HG02642 (cell line): ENCODE measurements at regions not wholly inside any gene's neighbourhood (a gene's known extent, or its start where the extent isn't known, plus 50 kb on each side); places are given as distances from the start of the nearest gene placed in this dataset.

Experiments used
- ATAC-seq: cut with Tn5 transposase; IDR thresholded peaks from one replicate; pipeline ENCODE4 v1.9.1; 2021; ENCODE audit warnings: mild to moderate bottlenecking; ENCODE audit not compliant: unreplicated experiment, poor library complexity

DNA sequence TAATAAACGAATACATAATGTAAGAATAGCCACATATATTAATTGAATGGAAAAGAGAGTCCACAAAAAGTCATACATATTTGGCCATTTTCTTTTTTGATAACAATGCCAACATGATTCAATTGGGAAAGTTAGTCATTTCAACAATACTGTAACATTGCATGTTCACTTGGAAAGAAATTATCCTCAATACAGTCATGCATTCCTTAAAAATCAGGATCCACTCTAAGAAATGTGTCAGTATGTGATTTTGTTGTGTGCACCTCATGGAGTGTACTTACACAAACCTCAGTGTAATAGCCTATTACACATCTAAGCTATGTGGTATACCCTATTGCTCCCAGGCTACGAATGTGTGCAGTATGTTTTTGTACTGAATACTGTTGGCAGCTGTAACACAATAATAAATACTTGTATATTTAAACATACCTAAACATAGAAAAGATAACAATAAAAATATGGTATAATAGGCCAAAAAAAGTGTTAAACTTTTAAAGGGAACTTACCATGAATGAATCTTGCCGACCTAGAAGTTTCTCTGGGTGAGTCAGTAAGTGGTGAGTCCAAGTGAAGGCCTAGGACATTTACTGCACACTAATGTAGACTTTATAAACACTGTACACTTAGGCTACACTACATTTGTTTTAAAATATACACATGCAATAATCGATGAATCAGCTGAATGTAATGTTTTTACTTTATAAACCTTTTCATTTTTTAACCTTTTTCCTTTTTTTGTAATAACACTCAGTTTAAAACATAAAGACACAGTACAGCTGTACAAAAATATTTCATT lies 806.8 kb downstream of the PCDH18 start:
- ATAC-seq = no peak

DNA sequence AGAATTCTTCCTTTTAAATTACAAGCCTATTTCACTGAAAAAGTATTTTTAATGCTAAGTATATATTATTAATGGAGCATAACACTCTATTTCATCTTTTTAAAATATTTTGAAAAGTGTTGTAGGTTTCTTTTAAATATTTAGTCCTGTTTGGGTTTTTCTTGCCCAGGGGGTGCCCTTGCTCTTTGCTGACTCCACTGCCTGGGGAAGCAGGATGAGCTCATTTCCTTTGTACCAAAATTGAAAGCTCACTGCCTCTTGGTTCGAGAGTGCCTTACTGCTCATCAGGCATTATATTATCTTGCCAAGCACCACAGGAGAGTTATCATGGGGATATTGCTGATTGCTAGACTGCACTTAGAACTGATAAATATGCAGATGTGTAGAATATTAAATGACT lies 819.2 kb downstream of the PCDH18 start:
- ATAC-seq = no peak

DNA sequence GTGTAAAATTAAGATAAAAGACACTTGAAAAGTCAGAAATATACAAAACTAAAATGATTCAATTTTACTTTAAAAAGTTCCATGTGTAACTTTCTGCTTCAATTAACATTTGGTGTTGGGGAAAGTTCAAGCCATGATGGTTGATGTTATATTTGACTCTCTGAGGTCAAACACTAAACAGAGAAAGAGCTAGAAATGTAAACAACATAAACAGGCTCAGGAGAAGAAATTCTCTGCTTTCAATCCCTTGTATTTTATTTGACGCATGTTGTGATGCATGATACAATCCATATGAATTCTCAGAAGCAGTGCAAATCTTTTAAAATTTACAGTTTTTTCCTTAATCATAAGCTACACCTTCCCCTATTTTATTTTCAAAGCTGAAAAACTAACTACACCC lies 822.4 kb downstream of the PCDH18 start:
- ATAC-seq = no peak

DNA sequence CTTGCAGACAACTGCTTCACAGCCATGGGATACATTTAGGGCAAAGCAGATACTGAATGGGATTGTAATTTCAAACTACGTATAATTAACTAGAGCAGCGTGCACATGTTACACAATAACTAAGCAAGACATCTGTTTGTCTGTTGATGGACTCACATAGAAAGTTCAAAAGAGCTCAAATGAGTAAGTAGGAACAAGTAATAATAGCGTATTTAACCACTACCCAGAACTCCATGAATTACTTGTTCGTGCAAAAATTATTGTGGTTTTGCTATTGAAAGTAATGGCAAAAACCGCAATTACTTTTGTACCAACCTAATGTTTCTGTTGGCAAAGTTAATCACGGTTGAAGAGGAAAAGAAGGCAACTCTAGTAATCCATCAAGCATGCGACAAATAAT lies 825.4 kb downstream of the PCDH18 start:
- ATAC-seq = no peak

DNA sequence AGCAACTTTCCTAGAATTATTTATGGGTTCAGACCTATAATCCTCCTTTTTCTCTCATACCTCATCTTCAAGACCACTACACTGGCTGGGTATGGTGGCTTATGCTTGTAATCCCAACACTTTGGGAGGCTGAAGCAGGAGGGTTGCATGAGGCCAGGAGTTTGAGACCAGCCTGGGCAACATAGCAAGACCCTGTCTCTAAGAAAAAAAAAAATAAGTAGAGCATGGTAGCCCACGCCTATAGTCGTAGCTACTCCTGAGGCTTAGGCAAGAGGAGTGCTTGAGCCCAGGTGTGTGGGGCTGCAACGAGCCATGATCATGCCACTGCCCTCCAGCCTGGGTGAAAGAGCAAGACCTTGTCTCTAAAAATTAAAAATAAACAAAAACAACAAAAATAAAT lies 832.4 kb downstream of the PCDH18 start:
- ATAC-seq = no peak

DNA sequence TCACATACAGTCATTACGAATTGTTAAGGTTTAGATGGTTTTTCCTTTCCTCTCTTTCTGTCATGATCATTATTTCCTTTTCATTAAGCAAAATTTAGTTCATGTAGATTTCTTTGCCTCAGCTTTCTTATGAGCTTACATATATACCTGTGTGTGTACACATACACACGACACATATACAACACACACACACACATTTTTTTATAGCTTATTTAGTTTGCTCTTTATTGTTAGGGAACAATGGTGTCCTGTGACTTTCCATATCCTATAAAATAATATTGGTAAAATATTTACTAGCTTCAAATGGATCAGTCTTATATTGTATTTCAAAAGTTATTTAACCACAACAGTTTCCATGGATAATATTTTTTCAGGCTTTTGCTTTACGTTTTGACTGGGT lies 840.7 kb downstream of the PCDH18 start:
- no peak for ATAC-seq

DNA sequence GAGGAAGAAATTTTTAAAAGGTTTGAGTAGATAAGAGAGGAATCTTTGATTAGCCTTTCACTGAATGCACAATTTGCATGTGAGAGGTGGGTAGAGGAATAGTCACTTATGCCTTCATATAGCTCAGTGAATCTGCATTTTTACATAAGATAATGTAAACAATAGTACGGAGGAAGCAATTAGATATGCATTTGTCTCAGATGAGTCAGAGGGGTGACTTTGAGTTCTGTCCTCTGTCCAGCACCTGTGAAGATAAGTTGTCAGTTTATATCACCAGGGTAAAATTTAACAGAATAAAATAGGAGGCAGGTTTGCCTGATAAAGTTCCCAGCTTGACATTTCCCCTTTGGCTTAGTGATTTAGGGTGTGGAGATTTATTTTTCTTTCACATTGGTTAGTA lies 841.9 kb downstream of the PCDH18 start:
- ATAC-seq = no peak

DNA sequence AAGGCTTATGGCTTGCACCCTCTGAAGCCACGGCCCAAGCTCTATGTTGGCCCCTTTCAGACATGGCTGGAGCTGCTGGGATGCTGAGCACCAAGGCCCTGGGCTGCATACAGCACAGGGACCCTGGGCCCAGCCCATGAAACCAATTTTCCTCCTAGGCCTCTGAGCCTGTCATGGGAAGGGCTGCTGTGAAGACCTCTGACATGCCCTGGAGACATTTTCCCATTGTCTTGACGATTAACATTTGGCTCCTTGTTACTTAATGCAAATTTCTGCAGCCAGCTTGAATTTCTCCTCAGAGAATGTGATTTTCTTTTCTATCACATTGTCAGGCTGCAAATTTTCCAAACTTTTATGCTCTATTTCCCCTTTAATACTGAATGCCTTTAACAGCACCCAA lies 844.7 kb downstream of the PCDH18 start:
- no peak for ATAC-seq

DNA sequence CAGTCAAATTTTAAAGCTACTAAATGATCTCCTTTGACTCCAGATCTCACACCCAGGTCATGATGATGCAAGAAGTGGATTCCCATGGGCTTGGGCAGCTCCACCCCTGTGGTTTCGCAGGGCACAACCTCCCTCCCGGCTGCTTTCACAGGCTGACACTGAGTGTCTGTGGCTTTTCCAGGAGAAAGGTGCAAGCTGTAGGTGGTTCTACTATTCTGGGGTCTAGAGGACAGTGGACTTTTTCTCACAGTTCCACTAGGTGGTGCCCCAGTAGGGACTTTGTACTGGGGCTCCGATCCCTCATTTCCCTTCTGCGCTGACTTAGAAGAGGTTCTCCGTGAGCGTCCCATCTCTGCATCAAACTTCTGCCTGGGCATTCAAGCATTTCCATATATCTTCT lies 845.2 kb downstream of the PCDH18 start:
- ATAC-seq = no peak

DNA sequence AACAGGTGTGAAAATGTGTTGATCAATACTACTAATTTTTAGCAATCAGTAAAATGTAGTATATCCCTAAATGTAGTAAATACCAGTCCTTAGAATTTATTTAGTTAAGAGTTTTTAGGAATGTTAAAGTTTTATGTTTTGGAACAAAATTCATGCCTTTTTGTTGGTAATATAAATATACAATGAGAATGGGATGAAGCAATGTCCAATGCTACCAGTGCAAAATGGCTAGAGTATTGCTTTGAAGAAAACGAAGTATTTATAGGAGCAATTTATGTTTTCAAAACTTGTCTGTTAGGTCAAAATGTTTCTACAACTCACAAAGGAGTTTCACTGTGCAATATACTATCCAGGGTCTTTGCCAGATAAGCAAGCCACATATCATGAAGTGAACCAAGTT lies 851.5 kb downstream of the PCDH18 start:
- no peak for ATAC-seq

DNA sequence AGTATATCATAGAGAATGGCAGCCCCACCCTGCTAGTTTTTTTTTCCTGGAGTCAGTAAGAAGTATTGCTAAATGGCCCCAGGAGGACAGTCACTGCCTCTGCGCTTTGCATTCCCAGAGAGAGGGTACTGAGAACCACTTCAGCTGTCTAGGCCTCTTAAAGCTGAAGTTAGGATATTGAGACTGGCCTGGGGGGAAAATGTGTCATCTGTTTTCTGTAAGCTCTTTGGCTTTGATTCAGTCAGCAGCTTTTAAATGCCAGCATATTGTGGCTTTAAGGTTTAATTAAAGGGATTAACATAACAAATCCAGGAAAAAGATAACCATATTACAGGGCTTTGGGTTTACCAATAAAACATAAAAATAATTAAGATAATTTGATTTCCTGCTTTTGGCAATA lies 852.0 kb downstream of the PCDH18 start:
- ATAC-seq = no peak

DNA sequence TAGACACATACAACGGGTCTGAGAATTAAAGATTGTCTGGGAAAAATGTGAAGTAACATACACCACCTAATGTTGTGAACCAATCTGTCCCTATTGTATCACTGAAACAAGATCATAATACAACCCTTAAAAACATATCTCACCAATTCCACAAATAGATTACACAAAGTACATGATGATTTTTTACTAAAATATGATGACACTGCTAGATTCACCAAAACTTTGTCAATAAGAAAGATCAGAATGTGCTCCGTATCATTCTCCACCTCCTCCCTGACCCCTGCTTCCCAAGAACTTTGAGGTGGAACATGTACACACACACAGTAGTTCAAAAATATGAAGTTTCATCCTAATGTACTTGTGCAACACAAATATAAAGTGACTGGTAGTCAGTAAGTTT lies 862.0 kb downstream of the PCDH18 start:
- ATAC-seq = no peak

DNA sequence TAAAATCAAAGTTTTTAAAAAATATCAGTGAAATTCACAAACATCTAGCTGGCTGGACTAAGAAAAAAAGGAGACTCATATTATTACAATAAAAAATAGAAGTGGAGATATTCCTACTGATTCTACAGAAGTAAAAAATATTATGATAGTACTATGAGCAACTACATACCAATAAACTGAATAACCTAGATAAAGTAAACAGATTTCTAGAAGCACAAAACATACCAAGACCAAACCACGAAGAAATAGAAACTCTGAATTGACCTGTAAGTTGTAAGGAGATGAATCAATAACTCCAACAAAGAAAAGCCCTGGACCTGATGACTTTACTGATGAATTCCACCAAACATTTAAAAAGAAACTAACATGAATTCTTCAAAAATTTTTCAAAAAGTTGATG lies 867.3 kb downstream of the PCDH18 start:
- no peak for ATAC-seq

DNA sequence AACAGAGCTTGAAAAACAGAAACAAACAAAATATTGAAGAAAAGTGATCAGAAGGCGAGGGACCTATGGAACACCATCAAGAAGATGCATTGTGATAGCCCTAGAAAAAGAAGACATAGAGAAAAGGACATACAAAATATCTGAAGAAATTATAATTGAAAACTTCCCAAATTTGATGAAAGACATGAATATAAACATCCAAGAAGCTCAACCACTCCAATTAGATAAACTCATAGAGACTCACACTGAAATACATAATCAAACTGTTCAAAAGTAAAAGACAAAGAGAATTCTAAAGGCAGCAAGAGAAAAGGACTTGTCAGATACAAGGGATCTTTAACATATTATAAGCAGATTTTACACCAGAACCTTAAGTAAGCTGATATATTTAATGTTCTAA lies 869.8 kb downstream of the PCDH18 start:
- no peak for ATAC-seq

DNA sequence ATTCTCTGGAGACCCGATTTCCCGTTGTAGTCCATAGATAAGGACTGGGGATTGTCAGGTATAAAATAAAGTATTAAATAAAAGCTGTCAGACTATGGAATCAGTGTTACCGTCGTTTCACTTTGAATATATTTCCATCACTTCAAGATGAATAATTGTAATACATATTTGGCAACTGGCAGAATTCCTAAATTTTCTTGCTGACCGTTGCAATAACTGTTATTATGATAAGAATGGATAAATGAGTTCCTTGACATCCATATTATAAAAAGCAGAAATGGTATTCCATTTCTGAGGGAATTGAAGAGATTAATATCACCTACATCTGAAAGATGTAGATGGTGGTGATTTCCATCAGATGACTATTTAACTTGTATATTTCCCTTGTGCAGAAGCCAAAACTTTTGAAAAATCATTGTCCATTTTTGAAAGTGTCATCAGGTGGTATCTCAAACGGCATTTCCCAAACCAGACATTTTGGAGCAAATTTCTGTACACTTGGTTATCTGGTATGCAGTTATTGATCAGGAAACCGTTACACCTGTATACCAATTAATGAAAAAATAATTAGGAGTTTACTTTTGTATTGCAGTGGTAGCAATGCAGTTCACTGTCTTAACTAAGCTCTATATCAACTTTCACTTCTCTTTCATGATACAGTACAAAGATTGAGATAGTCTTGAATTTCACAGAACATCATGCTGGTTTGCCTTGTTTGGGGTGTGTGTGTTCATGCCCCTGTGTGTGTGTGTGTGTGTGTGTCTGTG lies 878.5 kb downstream of the PCDH18 start:
- no peak for ATAC-seq

DNA sequence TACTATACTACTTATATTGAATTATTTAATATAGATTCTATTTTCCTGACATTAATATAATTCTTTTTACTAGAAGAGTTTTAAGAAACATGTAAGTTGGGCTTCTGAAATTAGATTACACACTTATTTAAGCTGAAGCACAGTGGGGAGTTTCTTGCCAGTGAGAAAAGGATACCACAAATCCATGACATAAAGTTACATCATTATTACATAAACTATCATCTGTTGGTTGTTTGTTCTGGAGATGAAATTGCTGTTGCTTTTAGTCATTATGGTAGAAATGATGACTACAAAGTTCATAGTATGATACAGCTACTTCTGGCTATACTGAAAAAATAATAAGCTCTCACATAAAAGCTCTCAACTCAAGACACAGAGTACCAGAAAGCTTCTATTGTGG lies 880.4 kb downstream of the PCDH18 start:
- ATAC-seq = no peak

DNA sequence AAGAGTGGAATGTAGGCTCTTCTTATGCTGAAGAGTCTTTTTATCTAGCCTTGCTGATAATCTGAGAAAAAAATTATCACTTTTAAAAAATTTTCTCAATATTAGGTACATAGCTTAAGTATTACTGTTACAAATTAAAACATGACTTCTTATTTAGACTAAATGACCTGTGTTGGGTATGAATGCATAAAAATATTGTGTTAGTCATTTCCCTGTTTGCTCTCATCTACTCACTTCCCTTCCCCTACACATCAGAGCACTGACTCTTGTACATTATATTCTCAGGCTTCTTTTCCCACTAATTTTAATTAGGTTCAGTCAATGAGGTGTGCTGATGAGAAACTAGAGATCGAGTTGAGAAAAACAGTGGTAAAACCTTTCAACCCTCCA lies 881.0 kb downstream of the PCDH18 start:
- no peak for ATAC-seq

DNA sequence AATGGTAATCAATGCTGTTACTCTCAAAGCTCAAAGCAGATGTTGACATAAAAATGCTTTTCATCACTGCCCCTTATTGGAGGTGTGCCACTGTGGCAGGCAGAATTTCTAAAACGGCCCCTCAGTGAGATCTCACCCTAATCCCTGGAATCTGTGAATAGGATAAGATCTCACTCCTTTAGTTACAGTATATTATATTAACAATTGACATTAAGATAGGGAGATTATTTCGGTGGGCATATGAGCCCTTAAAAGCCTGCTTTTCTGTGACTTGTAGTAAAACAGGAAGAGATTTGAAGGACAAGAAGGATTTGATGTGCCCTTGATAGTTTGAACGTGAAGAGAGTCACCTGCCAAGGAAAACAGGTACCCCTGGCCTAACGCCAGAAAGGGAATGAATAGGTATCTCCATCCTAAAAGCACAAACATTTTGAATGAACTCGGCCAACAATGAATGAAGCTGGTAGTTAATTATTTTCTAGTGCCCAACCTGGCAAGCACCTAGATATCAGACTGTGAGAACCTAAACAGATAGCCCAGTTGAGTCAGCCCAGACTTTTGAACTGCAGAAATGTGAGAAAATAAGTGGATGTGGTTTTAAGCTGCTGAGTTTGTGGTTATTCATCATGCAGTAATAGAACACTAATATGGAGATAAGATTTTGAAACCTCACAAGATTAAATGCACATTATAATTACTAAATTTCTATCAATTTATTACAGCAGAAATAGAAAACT lies 881.6 kb downstream of the PCDH18 start:
- ATAC-seq = peak; percentile 51

DNA sequence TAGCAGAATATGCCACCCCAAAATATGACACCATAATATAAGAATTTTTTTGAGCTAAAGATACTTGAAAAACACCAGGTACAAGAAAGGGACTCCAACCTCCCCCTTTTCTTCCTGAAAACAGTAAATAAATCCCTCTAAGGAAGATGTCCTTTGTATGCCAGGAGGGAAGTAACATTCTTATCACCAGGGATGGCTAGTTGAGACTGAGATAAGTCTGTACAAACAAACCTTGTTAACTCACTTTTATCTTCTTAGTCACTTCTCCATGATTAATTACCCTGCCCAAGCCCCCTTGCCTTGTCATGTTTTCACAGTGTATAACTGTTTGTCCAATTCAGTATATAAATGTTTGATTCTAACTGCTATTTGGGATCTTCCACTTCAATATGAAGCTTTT lies 888.0 kb downstream of the PCDH18 start:
- ATAC-seq = no peak

DNA sequence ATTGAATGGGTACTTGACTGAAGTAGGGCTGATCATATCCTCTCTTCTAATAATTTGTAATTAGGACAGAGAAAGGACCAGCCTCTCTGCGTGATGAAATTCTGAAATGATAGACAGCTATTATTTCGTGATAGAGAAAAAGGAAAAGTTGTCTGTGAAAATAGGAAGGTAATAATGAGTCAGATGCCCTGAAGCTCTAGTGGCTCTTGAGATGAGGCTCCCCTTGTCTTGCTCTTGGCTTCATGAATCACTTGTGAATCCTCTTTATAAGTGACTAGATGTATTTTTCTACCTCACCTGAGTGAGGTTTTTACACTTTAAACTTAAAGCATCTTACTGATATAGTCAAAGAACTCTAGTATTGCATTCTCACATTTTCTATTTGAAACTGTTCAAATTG lies 888.9 kb downstream of the PCDH18 start:
- no peak for ATAC-seq

DNA sequence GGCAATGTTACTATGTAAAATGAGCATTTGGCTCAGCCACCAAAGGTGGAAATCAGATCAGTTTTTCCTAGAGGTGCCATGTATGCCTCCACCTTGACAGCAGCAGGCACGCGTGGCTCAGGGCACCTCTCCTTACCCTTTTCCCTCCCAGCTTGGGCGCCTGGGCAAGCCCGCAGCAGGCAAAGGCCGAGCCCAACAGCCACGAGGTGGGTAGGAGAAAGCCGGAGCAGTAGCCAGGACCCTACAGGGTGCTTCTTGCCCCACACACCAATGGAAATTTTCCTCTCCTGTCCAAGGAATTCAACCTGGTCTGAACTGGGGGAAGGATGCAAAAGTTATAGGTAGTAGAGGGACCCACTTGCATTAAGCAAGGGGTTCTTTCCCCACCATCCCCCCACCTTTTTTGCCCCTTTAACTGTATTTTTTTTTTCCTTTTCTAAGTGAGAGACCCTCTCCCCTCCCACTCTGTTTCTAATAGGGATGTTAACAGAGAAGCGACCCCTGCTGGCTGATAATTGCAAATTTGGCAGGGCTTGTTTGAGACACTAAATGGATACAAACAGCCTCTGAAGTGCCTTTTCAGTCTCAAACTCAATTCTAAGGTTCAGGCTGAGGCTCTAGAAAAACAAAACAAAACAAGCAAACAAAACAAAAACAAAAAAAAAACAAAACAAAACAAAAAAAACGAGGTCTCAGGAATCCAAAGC lies 895.1 kb downstream of the PCDH18 start:
- no peak for ATAC-seq
